Activated B cell treated with CpG ODN at 0.5 μM for 24 hours (primary cell): ENCODE measurements at regions not wholly inside any gene's neighbourhood (a gene's known extent, or its start where the extent isn't known, plus 50 kb on each side); places are given as distances from the start of the nearest gene placed in this dataset.

Source experiments
- ATAC-seq: fragments of 200-7000 bp; cut with Tn5 transposase; one replicate; pipeline ENCODE4 v1.10.0; 2021; ENCODE audit warnings: low read depth, mild to moderate bottlenecking, moderate library complexity
- CTCF ChIA-PET: fragments of 350-600 bp; sonication (Branson Sonifier 250); formaldehyde crosslinking; loops from one replicate; lab custom pipeline; 2021; ENCODE audit warnings: antibody characterized with exemption; lab: Charles Lee
- POLR2A ChIA-PET: fragments of 350-600 bp; sonication (Branson Sonifier 250); formaldehyde crosslinking; loops from one replicate; lab custom pipeline; 2021; ENCODE audit warnings: antibody characterized with exemption; lab: Charles Lee
- DNase-seq: peaks from one replicate; pipeline ENCODE4 v3.0.0; 2022
- H3K27ac Mint-ChIP-seq: one replicate; pipeline ENCODE4 v1.8.0; 2020; ENCODE audit warnings: mixed read lengths
- H3K27me3 Mint-ChIP-seq: one replicate; pipeline ENCODE4 v1.8.0; 2021; ENCODE audit warnings: mixed read lengths
- H3K36me3 Mint-ChIP-seq: one replicate; pipeline ENCODE4 v1.8.0; 2021; ENCODE audit warnings: low read depth, mixed read lengths
- H3K4me1 Mint-ChIP-seq: one replicate; pipeline ENCODE4 v1.8.0; 2021; ENCODE audit warnings: mixed read lengths
- H3K4me3 Mint-ChIP-seq: one replicate; pipeline ENCODE4 v1.8.0; 2020; ENCODE audit warnings: mild to moderate bottlenecking, mixed read lengths
- H3K9me3 Mint-ChIP-seq: one replicate; pipeline ENCODE4 v1.8.0; 2020; ENCODE audit warnings: mixed read lengths
- intact Hi-C: fragments of 100-400 bp; cut with micrococcal nuclease; formaldehyde crosslinking; loops from one replicate; pipeline ENCODE4 v1.15.1; 2024
- TF ChIP-seq, protein P1 (sequence below): fragments of 200-600 bp; IDR thresholded peaks from one replicate; pipeline ENCODE4 v1.8.0; 2022; ENCODE audit warnings: antibody characterized with exemption, mild to moderate bottlenecking

DNA sequence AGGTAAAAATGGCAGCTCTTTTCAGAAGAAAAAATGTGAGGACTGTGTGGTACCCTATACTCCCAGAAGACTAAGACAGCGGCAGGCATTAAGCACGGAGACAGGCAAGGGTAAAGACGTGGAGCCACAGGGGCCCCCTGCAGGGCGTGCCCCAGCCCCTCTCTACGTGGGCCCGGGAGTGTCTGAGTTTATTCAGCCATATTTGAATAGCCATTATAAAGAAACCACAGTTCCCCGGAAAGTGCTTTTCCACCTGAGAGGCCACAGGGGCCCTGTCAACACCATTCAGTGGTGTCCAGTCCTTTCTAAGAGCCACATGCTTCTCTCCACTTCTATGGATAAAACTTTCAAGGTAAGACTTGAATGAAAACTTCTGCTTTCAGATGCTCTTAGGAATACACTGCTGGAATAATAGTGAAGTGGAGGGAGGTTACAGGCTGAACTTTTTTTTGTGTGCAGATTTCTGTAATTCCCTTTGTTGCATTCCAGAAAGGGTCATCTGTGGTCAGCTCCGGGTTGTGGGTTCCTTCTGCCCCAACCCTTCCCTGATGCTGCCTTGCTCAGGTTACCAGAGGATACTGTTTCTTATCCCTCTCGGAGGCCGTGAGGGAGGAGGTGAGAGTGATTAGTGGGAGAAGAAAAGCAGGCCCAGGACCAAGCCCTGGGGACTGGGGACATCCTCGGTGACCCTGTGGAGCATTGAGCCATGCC, 58.4 kb downstream of the SLC25A47 start:
- ATAC-seq (no peak), DNase-seq (no peak)
- TF ChIP-seq, protein P1, sequence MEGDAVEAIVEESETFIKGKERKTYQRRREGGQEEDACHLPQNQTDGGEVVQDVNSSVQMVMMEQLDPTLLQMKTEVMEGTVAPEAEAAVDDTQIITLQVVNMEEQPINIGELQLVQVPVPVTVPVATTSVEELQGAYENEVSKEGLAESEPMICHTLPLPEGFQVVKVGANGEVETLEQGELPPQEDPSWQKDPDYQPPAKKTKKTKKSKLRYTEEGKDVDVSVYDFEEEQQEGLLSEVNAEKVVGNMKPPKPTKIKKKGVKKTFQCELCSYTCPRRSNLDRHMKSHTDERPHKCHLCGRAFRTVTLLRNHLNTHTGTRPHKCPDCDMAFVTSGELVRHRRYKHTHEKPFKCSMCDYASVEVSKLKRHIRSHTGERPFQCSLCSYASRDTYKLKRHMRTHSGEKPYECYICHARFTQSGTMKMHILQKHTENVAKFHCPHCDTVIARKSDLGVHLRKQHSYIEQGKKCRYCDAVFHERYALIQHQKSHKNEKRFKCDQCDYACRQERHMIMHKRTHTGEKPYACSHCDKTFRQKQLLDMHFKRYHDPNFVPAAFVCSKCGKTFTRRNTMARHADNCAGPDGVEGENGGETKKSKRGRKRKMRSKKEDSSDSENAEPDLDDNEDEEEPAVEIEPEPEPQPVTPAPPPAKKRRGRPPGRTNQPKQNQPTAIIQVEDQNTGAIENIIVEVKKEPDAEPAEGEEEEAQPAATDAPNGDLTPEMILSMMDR, result no peak
- POLR2A ChIA-PET, result no interaction called here
- CTCF ChIA-PET, result no interaction called here
- Mint-ChIP-seq H3K27ac (no peak overlapping the region), H3K4me3 (no peak overlapping the region), H3K27me3 (no peaks in the 10 kb centered on the region), H3K9me3 (no peaks in the 10 kb centered on the region), H3K36me3 (peaks cover 10% of the 10 kb centered on the region), H3K4me1 (peaks cover 12% of the 10 kb centered on the region)
- intact Hi-C loops, result loop anchor here (2.0 kb wide), 1 partner anchor 273 kb away; no protein-coding TSS in a partner anchor

GRCh38 chr14:100382106-100382455, 58.9 kb downstream of the SLC25A47 start:
- Mint-ChIP-seq H3K4me3 (no peak overlapping the region), H3K27me3 (no peaks in the 10 kb centered on the region), H3K36me3 (peaks cover 10% of the 10 kb centered on the region), H3K4me1 (peaks cover 6% of the 10 kb centered on the region), H3K27ac (no peak overlapping the region), H3K9me3 (no peaks in the 10 kb centered on the region)
- DNase-seq, result no peak
- POLR2A ChIA-PET, result no interaction called here
- CTCF ChIA-PET, result interaction anchor here (0.5 kb wide), 1 partner anchor 487 kb away, joined by 5 read pairs; no protein-coding TSS in a partner anchor
- intact Hi-C loops, result loop anchor here (2.0 kb wide), 1 partner anchor 273 kb away; no protein-coding TSS in a partner anchor
- ATAC-seq, result no peak
- TF ChIP-seq, protein P1, result no peak

- Mint-ChIP-seq H3K27ac (no peak overlapping the region), H3K4me1 (no peaks in the 10 kb centered on the region), H3K36me3 (peaks cover 10% of the 10 kb centered on the region), H3K4me3 (no peak overlapping the region), H3K9me3 (no peaks in the 10 kb centered on the region), H3K27me3 (no peaks in the 10 kb centered on the region)
- ChIA-PET CTCF (interaction anchor here (1.6 to 2.0 kb wide), 2 partner anchors 262 to 1246 kb away, joined by 5 to 6 read pairs; no protein-coding TSS in a partner anchor), POLR2A (no interaction called here)
- TF ChIP-seq, protein P1, result no peak
- intact Hi-C loops, result loop anchor here (1.0 to 2.0 kb wide), 2 partner anchors 262 to 271 kb away; no protein-coding TSS in a partner anchor
- ATAC-seq, result peak; percentile 74
- peak; percentile 41 for DNase-seq
Measured at GRCh38 chr14:100383727-100384158, 60.6 kb downstream of the SLC25A47 start.

GRCh38 chr14:100384277-100384676, 61.1 kb downstream of the SLC25A47 start:
- no peak overlapping the region for H3K27ac Mint-ChIP-seq
- DNase-seq (no peak), ATAC-seq (no peak)
- no peak overlapping the region for H3K4me3 Mint-ChIP-seq
- no peaks in the 10 kb centered on the region for H3K27me3 Mint-ChIP-seq
- H3K4me1 Mint-ChIP-seq, result no peaks in the 10 kb centered on the region
- POLR2A ChIA-PET, result no interaction called here
- CTCF ChIA-PET, result interaction anchor here (1.2 to 2.0 kb wide), 4 partner anchors 9 to 1245 kb away, joined by 4 to 6 read pairs (median 5); a partner anchor contains a TSS
- H3K9me3 Mint-ChIP-seq, result no peaks in the 10 kb centered on the region
- peaks cover 11% of the 10 kb centered on the region for H3K36me3 Mint-ChIP-seq
- TF ChIP-seq, protein P1, result no peak
- intact Hi-C loops, result no loop called here
